ENCODE measurements at regions not wholly inside any gene's neighbourhood (a gene's known extent, or its start where the extent isn't known, plus 50 kb on each side); places are given as distances from the start of the nearest gene placed in this dataset.
"Not testable (repeated sequence)": the region's sequence is repeated elsewhere in the genome, so short reads cannot be mapped to it uniquely, and the experiment has no call there.

- H3K27ac ChIP-seq, result no peak overlapping the region
- TF ChIP-seq ZFX (IDR thresholded peaks at IDR 0.05; ENCODE audit: borderline replicate concordance), result no peak
- TF ChIP-seq, protein P1, sequence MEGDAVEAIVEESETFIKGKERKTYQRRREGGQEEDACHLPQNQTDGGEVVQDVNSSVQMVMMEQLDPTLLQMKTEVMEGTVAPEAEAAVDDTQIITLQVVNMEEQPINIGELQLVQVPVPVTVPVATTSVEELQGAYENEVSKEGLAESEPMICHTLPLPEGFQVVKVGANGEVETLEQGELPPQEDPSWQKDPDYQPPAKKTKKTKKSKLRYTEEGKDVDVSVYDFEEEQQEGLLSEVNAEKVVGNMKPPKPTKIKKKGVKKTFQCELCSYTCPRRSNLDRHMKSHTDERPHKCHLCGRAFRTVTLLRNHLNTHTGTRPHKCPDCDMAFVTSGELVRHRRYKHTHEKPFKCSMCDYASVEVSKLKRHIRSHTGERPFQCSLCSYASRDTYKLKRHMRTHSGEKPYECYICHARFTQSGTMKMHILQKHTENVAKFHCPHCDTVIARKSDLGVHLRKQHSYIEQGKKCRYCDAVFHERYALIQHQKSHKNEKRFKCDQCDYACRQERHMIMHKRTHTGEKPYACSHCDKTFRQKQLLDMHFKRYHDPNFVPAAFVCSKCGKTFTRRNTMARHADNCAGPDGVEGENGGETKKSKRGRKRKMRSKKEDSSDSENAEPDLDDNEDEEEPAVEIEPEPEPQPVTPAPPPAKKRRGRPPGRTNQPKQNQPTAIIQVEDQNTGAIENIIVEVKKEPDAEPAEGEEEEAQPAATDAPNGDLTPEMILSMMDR (IDR thresholded peaks at IDR 0.05), result no peak
These were observed 499.6 kb upstream of the PHF14 start for GRCh38 chr7:10474048-10474447.

- H3K27ac ChIP-seq, result no peak overlapping the region
- TF ChIP-seq, protein P1 (IDR thresholded peaks at IDR 0.05), result no peak
- TF ChIP-seq ZFX (IDR thresholded peaks at IDR 0.05; ENCODE audit: borderline replicate concordance), result no peak
These were observed 497.6 kb upstream of the PHF14 start for GRCh38 chr7:10475940-10476641.

DNA sequence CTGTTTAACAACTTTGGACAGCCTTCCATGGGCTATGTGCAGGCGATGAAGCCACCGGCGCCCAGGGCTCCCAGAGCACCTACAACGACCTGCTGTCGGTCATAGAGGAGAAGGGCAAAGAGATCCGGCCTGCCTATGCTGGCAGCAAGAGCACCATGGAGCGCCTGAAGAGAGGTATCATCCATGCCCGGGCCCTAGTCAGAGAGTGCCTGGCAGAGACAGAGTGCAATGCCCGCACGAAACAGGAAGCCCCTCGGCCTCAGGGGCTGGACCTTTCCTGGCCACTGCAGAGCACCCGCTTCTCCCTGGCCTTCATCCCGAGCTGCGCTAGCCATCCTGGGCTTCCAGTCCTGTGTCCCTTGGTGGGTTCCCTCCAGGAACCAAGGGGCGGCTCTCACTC, 497.0 kb upstream of the PHF14 start:
- H3K27ac ChIP-seq, result no peak overlapping the region
- TF ChIP-seq, protein P1 (IDR thresholded peaks at IDR 0.05), result no peak
- no peak for TF ChIP-seq ZFX (IDR thresholded peaks at IDR 0.05; ENCODE audit: borderline replicate concordance)

- no peak overlapping the region for H3K27ac ChIP-seq
- no peak for TF ChIP-seq ZFX (IDR thresholded peaks at IDR 0.05; ENCODE audit: borderline replicate concordance)
- TF ChIP-seq, protein P1 (IDR thresholded peaks at IDR 0.05), result no peak
These were observed 490.0 kb upstream of the PHF14 start for GRCh38 chr7:10483671-10484070.

DNA sequence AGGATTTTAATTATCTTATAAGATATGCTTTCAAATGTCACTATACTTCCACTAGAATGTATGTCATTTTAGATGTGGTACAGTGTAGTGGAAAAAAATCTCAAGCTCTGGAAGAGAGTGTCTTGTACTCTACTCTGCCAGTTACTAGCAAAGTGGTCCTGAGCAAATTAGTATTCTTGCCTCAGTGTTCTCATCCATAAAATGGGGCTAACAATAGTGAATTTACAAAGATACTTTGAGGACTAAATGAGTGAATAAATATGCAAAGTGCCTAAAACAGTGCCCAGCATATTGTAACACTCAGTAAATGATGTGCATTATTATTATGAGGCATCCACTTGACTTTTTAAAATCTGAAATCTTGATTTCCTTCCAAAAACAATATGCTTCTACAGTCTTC, 488.9 kb upstream of the PHF14 start:
- TF ChIP-seq, protein P1 (IDR thresholded peaks at IDR 0.05), result no peak
- TF ChIP-seq ZFX (IDR thresholded peaks at IDR 0.05; ENCODE audit: borderline replicate concordance), result no peak

DNA sequence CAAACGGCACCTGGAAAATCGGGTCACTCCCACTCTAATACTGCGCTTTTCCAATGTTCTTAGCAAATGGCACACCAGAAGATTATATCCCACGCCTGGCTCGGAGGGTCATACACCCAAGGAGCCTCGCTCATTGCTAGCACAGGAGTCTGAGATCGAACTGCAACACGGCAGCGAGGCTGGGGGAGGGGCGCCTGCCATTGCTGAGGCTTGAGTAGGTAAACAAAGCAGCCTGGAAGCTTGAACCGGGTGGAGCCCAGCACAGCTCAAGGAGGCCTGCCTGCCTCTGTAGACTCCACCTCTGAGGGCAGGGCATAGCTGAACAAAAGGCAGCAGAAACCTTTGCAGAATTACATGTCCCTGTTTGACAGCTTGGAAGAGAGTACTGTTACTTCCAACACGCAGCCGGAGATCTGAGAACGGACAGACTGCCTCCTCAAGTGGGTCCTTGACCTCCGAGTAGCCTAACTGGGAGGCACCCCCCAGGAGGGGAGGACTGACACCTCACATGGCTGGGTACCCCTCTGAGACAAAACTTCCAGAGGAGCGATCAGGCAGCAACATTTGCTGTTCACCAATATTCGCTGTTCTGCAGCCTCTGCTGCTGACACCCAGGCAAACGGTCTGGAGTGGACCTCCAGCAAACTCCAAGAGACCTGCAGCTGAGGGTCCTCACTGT, 472.3 kb upstream of the PHF14 start:
- not testable (repeated sequence) for H3K27ac ChIP-seq

More for the DNA sequence above, 488.9 kb upstream of the PHF14 start:
- no peak overlapping the region for H3K27ac ChIP-seq

GRCh38 chr7:10507032-10507431, 466.6 kb upstream of the PHF14 start:
- H3K27ac ChIP-seq, result no peak overlapping the region
- no peak for TF ChIP-seq ZFX (IDR thresholded peaks at IDR 0.05; ENCODE audit: borderline replicate concordance)
- TF ChIP-seq, protein P1 (IDR thresholded peaks at IDR 0.05), result no peak
